GM23248 (cell line): ENCODE measurements at regions not wholly inside any gene's neighbourhood (a gene's known extent, or its start where the extent isn't known, plus 50 kb on each side); places are given as distances from the start of the nearest gene placed in this dataset.

ENCODE experiments used
- EZH2 ChIP-seq: fragments of 200-600 bp; sonication (generic); IDR thresholded peaks from 2 replicates; pipeline ENCODE4 v1.6.1; 2018; ENCODE audit warnings: antibody characterized with exemption, mild to moderate bottlenecking; ENCODE audit not compliant: insufficient read depth, poor library complexity, severe bottlenecking
- EZH2phosphoT487 ChIP-seq: fragments of 200-600 bp; sonication (generic); IDR thresholded peaks from 2 replicates; pipeline ENCODE4 v1.6.1; 2018; ENCODE audit warnings: antibody characterized with exemption, moderate library complexity, mild to moderate bottlenecking, low read depth; ENCODE audit not compliant: insufficient read depth

DNA sequence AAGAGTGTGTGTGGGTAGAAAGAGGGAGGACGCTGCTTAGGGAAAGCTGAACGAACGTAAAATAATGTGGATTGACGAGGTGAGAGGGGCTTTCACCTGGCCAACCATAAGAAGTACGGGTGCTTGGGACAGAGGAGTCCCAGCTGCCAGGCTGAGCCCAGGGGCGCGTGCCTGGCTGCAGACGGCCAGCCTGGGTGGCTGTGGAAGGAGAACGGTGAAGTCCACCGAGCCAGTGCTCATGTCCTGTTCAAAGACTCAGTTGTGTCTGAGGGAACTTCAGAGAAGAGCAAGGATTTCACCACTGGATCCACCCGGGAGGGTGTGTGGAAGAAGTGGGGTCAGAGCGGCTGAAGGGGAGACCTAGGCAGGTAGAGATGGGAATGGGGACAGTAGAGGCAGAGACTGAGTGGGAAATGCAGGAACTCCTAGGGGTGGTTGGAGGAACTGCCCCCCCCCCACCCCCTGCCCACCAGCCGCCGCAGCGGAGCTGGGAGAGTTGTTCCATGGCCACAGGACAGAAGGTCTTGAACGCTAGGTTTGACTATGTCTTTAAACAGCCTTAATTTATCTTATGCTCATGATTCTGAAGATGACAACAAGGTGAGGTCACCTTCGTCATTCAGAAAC lies 68.1 kb upstream of the TBXT start:
- TF ChIP-seq EZH2 (no peak), EZH2phosphoT487 (no peak)
